MM.1S (cell line): ENCODE measurements at regions not wholly inside any gene's neighbourhood (a gene's known extent, or its start where the extent isn't known, plus 50 kb on each side); places are given as distances from the start of the nearest gene placed in this dataset.

ENCODE experiments used
- DNase-seq: peaks from one replicate; pipeline ENCODE4 v3.0.0-alpha.2; 2015
- H2AFZ ChIP-seq: fragments of 300-600 bp; sonication (generic); 2 replicates; pipeline ENCODE4 v1.6.0; 2016; ENCODE audit warnings: antibody characterized with exemption, low read length
- H3F3A ChIP-seq: fragments of 300-600 bp; sonication (generic); 2 replicates; pipeline ENCODE4 v1.6.1; 2016; ENCODE audit warnings: mild to moderate bottlenecking, antibody characterized with exemption, low read length, moderate library complexity, mixed read lengths; ENCODE audit not compliant: insufficient read depth
- H3K27ac ChIP-seq: fragments of 300-600 bp; sonication (generic); 2 replicates; pipeline ENCODE4 v1.5.1; 2016; ENCODE audit warnings: mild to moderate bottlenecking, low read length
- H3K27me3 ChIP-seq: fragments of 300-600 bp; sonication (generic); replicated peaks from 2 replicates; pipeline ENCODE4 v1.6.0; 2016; ENCODE audit warnings: low read length; ENCODE audit not compliant: insufficient read depth
- H3K36me3 ChIP-seq: fragments of 300-600 bp; sonication (generic); replicated peaks from 2 replicates; pipeline ENCODE4 v1.6.1; 2016; ENCODE audit warnings: mild to moderate bottlenecking, low read length, mixed read lengths; ENCODE audit not compliant: insufficient read depth
- H3K4me1 ChIP-seq: fragments of 300-600 bp; sonication (generic); 2 replicates; pipeline ENCODE4 v1.6.1; 2016; ENCODE audit warnings: low read length, mixed read lengths
- H3K4me2 ChIP-seq: fragments of 300-600 bp; sonication (generic); 2 replicates; pipeline ENCODE4 v1.6.0; 2016; ENCODE audit warnings: low read depth, low read length
- H3K4me3 ChIP-seq: fragments of 300-600 bp; sonication (generic); 2 replicates; pipeline ENCODE4 v1.5.1; 2016; ENCODE audit warnings: low read length, mixed read lengths
- H3K79me2 ChIP-seq: fragments of 300-600 bp; sonication (generic); 2 replicates; pipeline ENCODE4 v1.6.1; 2016; ENCODE audit warnings: mixed run types, low read length, mixed read lengths
- H3K9ac ChIP-seq: fragments of 300-600 bp; sonication (generic); 2 replicates; pipeline ENCODE4 v1.6.1; 2016; ENCODE audit warnings: low read length, mixed read lengths
- H3K9me2 ChIP-seq: fragments of 300-600 bp; sonication (generic); replicated peaks from 2 replicates; pipeline ENCODE4 v1.6.1; 2016; ENCODE audit warnings: mild to moderate bottlenecking, low read length, mixed read lengths; ENCODE audit not compliant: insufficient read depth
- H3K9me3 ChIP-seq: fragments of 300-600 bp; sonication (generic); replicated peaks from 2 replicates; pipeline ENCODE4 v1.6.1; 2016; ENCODE audit warnings: mild to moderate bottlenecking, low read length, mixed read lengths; ENCODE audit not compliant: insufficient read depth
- H4K20me1 ChIP-seq: fragments of 300-600 bp; sonication (generic); 2 replicates; pipeline ENCODE4 v1.6.1; 2016; ENCODE audit warnings: mild to moderate bottlenecking, low read length, moderate library complexity, mixed read lengths; ENCODE audit not compliant: insufficient read depth
- CTCF ChIP-seq: fragments of 300-600 bp; sonication (generic); IDR thresholded peaks from 2 replicates; pipeline ENCODE4 v1.5.1; 2016; ENCODE audit warnings: antibody characterized with exemption, low read length, mixed read lengths
- EZH2 ChIP-seq: fragments of 300-600 bp; sonication (generic); optimal IDR thresholded peaks from 2 replicates; pipeline ENCODE3; 2017; ENCODE audit warnings: low read depth, mild to moderate bottlenecking, antibody characterized with exemption, low read length, mixed read lengths
- EZH2phosphoT487 ChIP-seq: fragments of 300-600 bp; sonication (generic); IDR thresholded peaks from 2 replicates; pipeline ENCODE4 v1.6.1; 2018; ENCODE audit warnings: antibody characterized with exemption, low read length

- H3K36me3 ChIP-seq: no peaks in the 10 kb centered on the region
- no peaks in the 10 kb centered on the region for H3K9me3 ChIP-seq
- no peak for DNase-seq
- H3K27me3 ChIP-seq: no peaks in the 10 kb centered on the region
- H2AFZ ChIP-seq: no peak overlapping the region
- H3K4me1 ChIP-seq: no peaks in the 10 kb centered on the region
- no peaks in the 10 kb centered on the region for H3F3A ChIP-seq
- TF ChIP-seq EZH2phosphoT487 (no peak), CTCF (no peak), EZH2 (no peak)
- no peaks in the 10 kb centered on the region for H3K79me2 ChIP-seq
- H3K4me2 ChIP-seq: no peak overlapping the region
- H3K27ac ChIP-seq: no peak overlapping the region
- H4K20me1 ChIP-seq: no peaks in the 10 kb centered on the region
- H3K4me3 ChIP-seq: no peak overlapping the region
- H3K9ac ChIP-seq: no peak overlapping the region
- H3K9me2 ChIP-seq: no peaks in the 10 kb centered on the region
These were observed 51.9 kb upstream of the SPDL1 start for GRCh38 chr5:169531631-169532030.

GRCh38 chr5:169527863-169528262 lies 55.7 kb upstream of the SPDL1 start:
- TF ChIP-seq EZH2: no peak
- no peak for TF ChIP-seq CTCF
- no peak for TF ChIP-seq EZH2phosphoT487
- H3K4me2 ChIP-seq: no peak overlapping the region
- H3K9me2 ChIP-seq: no peaks in the 10 kb centered on the region
- no peaks in the 10 kb centered on the region for H3K79me2 ChIP-seq
- H3K36me3 ChIP-seq: no peaks in the 10 kb centered on the region
- no peak overlapping the region for H2AFZ ChIP-seq
- no peaks in the 10 kb centered on the region for H3K4me1 ChIP-seq
- no peaks in the 10 kb centered on the region for H3K9me3 ChIP-seq
- no peak for DNase-seq
- no peak overlapping the region for H3K4me3 ChIP-seq
- no peak overlapping the region for H3K27ac ChIP-seq
- H3K27me3 ChIP-seq: no peaks in the 10 kb centered on the region
- no peaks in the 10 kb centered on the region for H3F3A ChIP-seq
- no peak overlapping the region for H3K9ac ChIP-seq
- no peaks in the 10 kb centered on the region for H4K20me1 ChIP-seq

- TF ChIP-seq EZH2phosphoT487 (no peak), CTCF (no peak), EZH2 (no peak)
- Histone ChIP-seq H3K4me3 (no peak overlapping the region), H3K9me2 (no peaks in the 10 kb centered on the region), H4K20me1 (no peaks in the 10 kb centered on the region), H3K9ac (no peak overlapping the region), H3K27me3 (no peaks in the 10 kb centered on the region), H2AFZ (no peak overlapping the region), H3K36me3 (no peaks in the 10 kb centered on the region), H3K9me3 (no peaks in the 10 kb centered on the region), H3K79me2 (no peaks in the 10 kb centered on the region), H3K27ac (no peak overlapping the region), H3F3A (no peaks in the 10 kb centered on the region), H3K4me1 (no peaks in the 10 kb centered on the region), H3K4me2 (no peak overlapping the region)
- DNase-seq: no peak
These were observed 56.5 kb upstream of the SPDL1 start for GRCh38 chr5:169527066-169527465.
